ENCODE measurements at regions not wholly inside any gene's neighbourhood (a gene's known extent, or its start where the extent isn't known, plus 50 kb on each side); places are given as distances from the start of the nearest gene placed in this dataset.
"Not testable (repeated sequence)": the region's sequence is repeated elsewhere in the genome, so short reads cannot be mapped to it uniquely, and the experiment has no call there.

GRCh38 chr6:67541586-67541985 lies 1093.5 kb upstream of the ADGRB3 start:
- DNase-seq (ENCODE audit: low read depth), result no peak

GRCh38 chr6:67538032-67538431 lies 1097.0 kb upstream of the ADGRB3 start:
- DNase-seq (ENCODE audit: low read depth), result no peak

DNA sequence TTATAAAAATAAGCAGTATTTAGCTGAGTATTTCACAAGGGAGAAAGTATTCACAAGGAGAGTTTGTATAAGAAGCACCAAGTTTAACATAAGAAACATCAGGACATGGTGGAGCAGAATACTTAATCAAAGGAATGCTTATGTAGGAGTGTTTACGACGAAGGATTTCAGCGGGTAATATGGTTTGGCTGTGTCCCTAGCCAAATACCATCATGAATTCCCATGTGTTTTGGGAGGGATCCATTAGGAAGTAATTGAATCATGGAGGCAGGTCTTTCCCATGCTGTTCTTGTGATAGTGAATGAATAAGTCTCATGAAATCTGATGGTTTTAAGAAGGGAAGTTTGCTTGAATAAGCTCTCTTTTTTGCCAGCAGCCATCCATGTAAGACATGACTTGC lies 1099.1 kb upstream of the ADGRB3 start:
- no peak for DNase-seq (ENCODE audit: low read depth)

DNA sequence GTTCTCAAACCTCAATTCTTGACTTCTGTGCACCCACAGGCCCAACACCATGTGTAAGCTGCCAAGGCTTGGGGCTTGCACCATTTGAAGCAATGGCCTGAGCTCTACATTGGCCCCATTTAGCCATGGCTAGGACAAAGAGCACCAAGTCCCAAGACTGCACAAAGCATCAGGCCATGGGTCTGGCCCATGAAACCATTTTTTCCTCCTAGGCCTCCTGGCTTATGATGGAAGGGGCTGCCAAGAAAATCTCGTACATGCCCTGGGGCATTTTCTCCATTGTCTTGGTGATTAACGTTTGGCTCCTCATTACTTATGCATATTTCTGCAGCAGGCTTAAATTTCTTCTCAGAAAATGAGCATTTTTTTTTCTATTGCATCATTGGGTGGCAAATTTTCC lies 1128.7 kb upstream of the ADGRB3 start:
- DNase-seq (ENCODE audit: low read depth), result no peak

DNA sequence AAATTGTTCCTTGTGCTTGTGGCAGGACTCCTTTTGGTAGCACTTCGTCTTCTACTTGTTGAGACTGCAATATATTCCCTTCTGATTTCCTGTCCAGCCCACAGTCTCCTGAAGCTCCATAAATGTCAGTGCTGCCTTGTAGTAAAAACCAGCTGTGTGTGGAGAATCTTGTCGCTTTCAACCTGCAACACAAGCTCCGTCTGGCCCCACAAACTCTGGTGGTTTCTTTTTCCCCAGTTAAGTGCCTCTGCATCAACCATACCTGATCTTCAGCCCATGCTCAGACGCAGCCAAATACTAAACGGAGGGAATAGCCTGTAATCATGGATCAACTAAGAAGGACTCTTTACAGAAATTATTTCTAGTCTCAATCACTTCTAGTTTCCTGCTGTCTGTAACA lies 1133.3 kb upstream of the ADGRB3 start:
- DNase-seq (ENCODE audit: low read depth), result no peak

DNA sequence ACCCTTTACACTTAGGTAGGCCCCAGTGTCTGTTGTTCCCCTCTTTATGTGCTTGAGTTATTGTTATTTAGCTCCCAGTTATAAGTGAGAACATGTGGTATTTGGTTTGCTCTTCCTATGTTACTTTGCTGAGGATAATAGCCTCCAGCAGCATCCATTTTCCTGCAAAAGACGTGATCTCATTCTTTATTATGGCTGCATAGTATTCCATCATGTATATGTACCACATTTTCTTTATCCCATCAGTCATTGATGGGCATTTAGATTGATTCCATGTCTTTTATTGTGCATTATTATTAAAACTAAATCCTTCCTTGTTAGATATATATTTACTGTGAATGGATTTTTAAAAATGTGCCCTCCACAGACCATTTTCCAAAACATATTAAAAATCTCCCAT lies 1137.3 kb upstream of the ADGRB3 start:
- no peak for DNase-seq (ENCODE audit: low read depth)

- DNase-seq (ENCODE audit: low read depth), result no peak
Observed at GRCh38 chr6:67496191-67496590, 1138.9 kb upstream of the ADGRB3 start.

GRCh38 chr6:67493682-67494081 lies 1141.4 kb upstream of the ADGRB3 start:
- DNase-seq (ENCODE audit: low read depth), result no peak

DNA sequence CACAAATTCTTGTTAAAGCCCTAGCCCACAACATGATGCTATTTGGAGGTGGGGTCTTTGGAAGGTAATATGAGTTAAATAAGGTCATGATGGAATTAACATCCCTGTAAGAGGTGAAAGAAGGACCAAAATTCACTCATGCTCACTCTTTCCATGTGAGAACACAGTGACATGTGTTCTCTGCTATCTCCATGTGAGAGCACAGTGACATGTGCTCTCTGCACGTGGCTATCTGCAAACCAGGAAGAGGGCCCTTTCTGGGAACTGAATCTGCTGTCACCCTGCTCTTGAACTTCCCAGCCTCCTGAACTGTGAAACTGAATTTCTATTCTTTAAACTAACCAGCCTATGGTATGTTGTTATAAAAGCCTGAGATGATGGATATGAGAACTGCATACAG lies 1159.4 kb upstream of the ADGRB3 start:
- no peak for DNase-seq (ENCODE audit: low read depth)

- DNase-seq (ENCODE audit: low read depth), result no peak
Observed at GRCh38 chr6:67467341-67467740, 1167.7 kb upstream of the ADGRB3 start.

GRCh38 chr6:67462725-67463124 lies 1172.4 kb upstream of the ADGRB3 start:
- not testable (repeated sequence) for DNase-seq (ENCODE audit: low read depth)

GRCh38 chr6:67459556-67459955 lies 1175.5 kb upstream of the ADGRB3 start:
- DNase-seq (ENCODE audit: low read depth), result no peak

- no peak for DNase-seq (ENCODE audit: low read depth)
Observed at GRCh38 chr6:67458265-67458664, 1176.8 kb upstream of the ADGRB3 start.

DNA sequence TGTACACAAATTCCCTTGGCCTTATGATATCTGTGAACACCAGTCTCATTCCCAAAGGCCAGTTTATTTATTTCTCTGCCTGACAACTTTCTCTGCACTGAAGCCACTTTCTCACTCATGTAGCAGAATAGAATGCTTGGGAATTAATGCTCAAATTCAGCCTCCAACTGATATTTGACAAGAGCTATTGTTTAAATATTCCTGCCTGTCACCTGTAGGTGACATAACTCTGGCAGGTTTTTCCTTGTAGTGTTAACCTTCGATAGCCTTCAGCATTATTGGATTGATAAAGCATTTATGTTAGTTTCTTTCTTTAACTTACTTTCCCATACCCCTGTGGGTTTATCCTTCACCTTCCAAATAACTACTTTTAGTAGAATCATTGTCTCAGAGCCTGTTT lies 1183.2 kb upstream of the ADGRB3 start:
- no peak for DNase-seq (ENCODE audit: low read depth)

GRCh38 chr6:67450641-67451040 lies 1184.4 kb upstream of the ADGRB3 start:
- DNase-seq (ENCODE audit: low read depth), result no peak

DNA sequence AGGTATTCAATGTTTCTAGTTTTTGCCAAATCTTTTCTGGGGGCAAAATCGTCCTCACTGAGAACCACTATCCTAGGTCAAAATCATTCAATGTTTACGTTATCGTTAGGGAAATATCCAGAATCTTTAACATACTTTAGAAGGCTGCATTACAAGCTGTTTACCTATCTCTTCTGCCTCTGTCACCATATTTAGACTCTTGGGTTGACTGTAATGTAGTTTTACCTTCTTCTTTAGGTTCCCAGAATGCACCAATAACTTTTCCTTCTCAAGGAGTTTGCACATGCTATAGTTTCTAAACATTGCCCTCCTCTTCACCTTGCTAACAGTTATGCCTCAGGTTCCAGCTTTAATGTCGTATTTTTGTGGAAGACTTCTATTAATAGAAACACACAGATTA lies 1185.5 kb upstream of the ADGRB3 start:
- DNase-seq (ENCODE audit: low read depth), result no peak

DNA sequence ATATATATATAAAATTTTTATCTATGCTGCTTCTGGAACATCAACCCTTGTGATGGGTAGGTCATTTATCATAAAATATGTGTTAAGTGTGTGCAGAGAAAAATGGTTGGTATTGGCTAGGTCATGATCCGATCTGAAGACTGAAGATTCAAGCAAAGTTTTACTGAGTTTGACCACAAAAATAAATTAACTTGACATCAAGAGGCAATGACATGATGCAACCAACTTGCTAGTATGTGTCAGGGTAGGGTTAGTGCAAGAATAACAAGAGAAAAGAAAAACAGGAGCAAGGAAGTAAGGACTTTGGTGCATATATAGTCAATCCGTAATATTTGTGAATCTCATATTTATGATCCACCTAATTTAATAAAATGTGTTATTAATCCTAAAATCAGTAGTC lies 1202.0 kb upstream of the ADGRB3 start:
- DNase-seq (ENCODE audit: low read depth), result no peak

- no peak for DNase-seq (ENCODE audit: low read depth)
Observed at GRCh38 chr6:67431076-67431475, 1204.0 kb upstream of the ADGRB3 start.

DNA sequence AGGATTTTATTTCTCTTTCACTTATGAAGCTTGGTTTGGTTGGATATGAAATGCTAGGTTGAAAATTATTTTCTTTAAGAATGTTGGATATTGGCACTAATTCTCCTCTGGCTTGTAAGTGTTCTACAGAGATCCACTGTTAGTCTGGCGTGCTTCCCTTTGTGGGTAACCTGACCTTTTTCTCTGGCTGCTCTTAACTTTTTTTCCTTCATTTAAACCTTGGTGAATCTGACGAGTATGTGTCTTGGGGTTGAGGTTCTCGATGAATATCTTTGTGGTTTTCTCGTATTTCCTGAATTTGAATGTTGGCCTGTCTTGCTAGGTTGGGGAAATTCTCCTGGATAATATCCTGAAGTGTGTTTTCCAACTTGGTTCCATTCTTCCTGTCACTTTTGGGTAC lies 1208.4 kb upstream of the ADGRB3 start:
- not testable (repeated sequence) for DNase-seq (ENCODE audit: low read depth)

DNA sequence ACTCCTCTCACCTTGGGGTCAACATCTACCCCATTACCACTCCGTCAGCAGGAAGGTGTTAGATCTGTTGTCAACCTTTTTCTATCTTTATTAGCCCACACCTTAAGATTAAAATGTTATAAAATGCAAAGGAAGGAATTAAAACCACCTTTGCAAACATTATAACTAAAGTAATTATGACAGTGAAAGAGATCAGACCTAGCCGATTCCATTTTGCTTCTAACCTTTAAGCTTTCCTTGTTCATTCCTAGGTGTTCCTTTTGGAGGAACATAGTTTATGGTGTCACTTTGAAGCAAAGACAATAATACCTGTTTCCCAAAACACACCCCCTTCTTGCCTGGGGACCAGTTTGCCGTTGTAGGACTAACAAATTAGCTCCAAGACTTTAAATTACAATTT lies 1223.0 kb upstream of the ADGRB3 start:
- DNase-seq (ENCODE audit: low read depth), result no peak

GRCh38 chr6:67411036-67411435 lies 1224.0 kb upstream of the ADGRB3 start:
- DNase-seq (ENCODE audit: low read depth), result no peak

DNA sequence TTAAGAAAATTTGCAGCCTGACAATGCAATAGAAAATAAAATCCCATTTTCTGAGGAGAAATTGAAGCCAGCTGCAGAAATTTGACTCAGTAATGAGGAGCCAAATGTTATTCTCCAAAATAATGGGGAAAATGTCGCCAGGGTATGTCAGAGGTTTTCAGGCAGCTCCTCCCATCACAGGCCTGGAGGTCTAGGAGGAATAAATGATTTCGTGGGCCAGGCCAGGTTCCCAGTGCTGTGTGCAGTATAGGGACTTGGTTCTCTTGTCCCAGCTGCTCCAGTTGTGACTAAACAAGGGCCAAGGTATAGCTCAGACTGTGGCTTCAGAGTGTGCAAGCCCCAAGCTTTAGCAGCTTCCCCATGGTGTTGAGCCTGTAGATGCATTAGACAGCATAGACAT lies 1240.8 kb upstream of the ADGRB3 start:
- no peak for DNase-seq (ENCODE audit: low read depth)

DNA sequence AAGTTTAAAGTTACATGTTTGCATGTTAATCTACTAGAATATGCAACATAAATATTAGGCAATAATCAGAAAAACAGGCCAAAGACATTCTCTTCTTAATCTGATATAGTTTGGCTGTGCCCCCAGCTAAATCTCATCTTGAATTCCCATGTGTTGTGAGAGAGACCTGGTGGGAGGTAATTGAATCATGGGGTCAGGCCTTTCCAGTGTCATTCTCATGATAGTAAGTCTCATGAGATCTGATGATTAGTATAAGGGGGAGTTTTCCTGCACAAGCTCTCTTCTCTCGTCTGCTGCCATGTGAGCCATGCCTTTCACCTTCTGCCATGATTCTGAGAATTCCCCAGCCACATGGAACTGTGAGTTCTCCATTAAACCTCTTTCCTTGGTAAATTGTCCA lies 1241.7 kb upstream of the ADGRB3 start:
- no peak for DNase-seq (ENCODE audit: low read depth)

DNA sequence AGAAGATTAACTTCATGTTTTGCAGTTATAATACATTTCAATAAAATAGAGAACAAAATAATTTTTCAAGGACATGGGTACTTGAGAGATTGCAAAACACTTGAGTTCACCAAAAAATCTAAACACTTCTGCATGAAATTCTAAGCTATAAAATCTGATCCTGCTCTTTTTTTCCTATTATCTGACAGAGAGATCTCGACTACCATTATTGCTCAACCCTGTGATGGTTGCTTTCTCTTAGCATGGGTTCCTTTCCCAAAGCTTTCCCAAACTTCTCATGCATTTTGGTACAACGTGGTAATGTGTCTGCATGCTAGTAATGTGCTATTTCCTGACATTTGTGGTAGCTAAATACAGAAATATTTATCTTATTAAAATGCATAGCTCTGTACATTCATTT lies 1243.1 kb upstream of the ADGRB3 start:
- no peak for DNase-seq (ENCODE audit: low read depth)

- no peak for DNase-seq (ENCODE audit: low read depth)
Observed at GRCh38 chr6:67369679-67370078, 1265.4 kb upstream of the ADGRB3 start.

All from activated T-cell treated with anti-CD3 and anti-CD28 coated beads for 48 hours (primary cell).